ENCODE measurements at regions not wholly inside any gene's neighbourhood (a gene's known extent, or its start where the extent isn't known, plus 50 kb on each side); places are given as distances from the start of the nearest gene placed in this dataset.

GRCh38 chr18:76626991-76627390 is 131.9 kb upstream of the ZNF516 start:
- H2AFZ ChIP-seq (replicated peaks; ENCODE audit: low read length, poor library complexity) = no peak overlapping the region
- H3K9me1 ChIP-seq (ENCODE audit: insufficient read depth, low read length) = no peaks in the 10 kb centered on the region
- no peaks in the 10 kb centered on the region for H3K9me3 ChIP-seq (ENCODE audit: control insufficient read depth, insufficient read depth, low read length)
- H3K14ac ChIP-seq (replicated peaks; ENCODE audit: low read depth, low read length) = no peak overlapping the region
- H2AK9ac ChIP-seq (replicated peaks; ENCODE audit: low read depth, low read length, poor library complexity) = no peak overlapping the region
- dilution Hi-C loops (cut with HindIII; ENCODE audit: low sequenced_read_pairs, unreplicated experiment) (no loop called here), intact Hi-C loops (cut with micrococcal nuclease) (no loop called here), in situ Hi-C loops (cut with MboI; ENCODE audit: low sequenced_read_pairs) (no loop called here)
- ATAC-seq (ENCODE audit: low read depth) (no peak), DNase-seq (no peak)
- no peaks in the 10 kb centered on the region for H3K36me3 ChIP-seq (ENCODE audit: control insufficient read depth, insufficient read depth, low read length)
- H4K8ac ChIP-seq (ENCODE audit: low read depth in 2 of 2, low read length in 2 of 2) = no peak overlapping the region
- no peak overlapping the region for H2BK5ac ChIP-seq (ENCODE audit: low read depth, low read length, poor library complexity, severe bottlenecking)
- no TSS peak for BruUV-seq (replicated peaks)
- no peak overlapping the region for H2BK20ac ChIP-seq (ENCODE audit: low read depth, low read length)
- no peak overlapping the region for H3K18ac ChIP-seq (ENCODE audit: low read depth, low read length)
- H3K4me1 ChIP-seq (ENCODE audit: control insufficient read depth, insufficient read depth, low read length) = peaks cover 2% of the 10 kb centered on the region
- no peak overlapping the region for H2BK15ac ChIP-seq (ENCODE audit: low read depth, low read length)
- H4K20me1 ChIP-seq (ENCODE audit: insufficient read depth, low read length) = no peaks in the 10 kb centered on the region
- H4K5ac ChIP-seq (ENCODE audit: low read depth, low read length) = no peak overlapping the region
- no peak overlapping the region for H3K23ac ChIP-seq (ENCODE audit: low read depth, low read length)
- no peak overlapping the region for H3K9ac ChIP-seq (ENCODE audit: low read depth, low read length)
- POLR2A ChIA-PET (ENCODE audit: unreplicated experiment) = no interaction called here
- H3K56ac ChIP-seq (ENCODE audit: extremely low read depth, insufficient read depth, low read length) = no peak overlapping the region
- no peaks in the 10 kb centered on the region for H3K27me3 ChIP-seq (ENCODE audit: control insufficient read depth, insufficient read depth, low read length)
- no peak overlapping the region for H3K4ac ChIP-seq (ENCODE audit: low read depth, low read length)
- H3K79me1 ChIP-seq (ENCODE audit: low read depth in 1 of 2, low read length in 2 of 2) = no peaks in the 10 kb centered on the region
- H3K4me2 ChIP-seq (ENCODE audit: low read depth, low read length) = no peak overlapping the region
- no peak for TF ChIP-seq CHD1 (IDR thresholded peaks at IDR 0.05; ENCODE audit: low read depth, low read length)
- no peak for TF ChIP-seq FOS (IDR thresholded peaks at IDR 0.05; ENCODE audit: low read depth, low read length)
- no peak overlapping the region for H3K27ac ChIP-seq (ENCODE audit: insufficient read depth, low read length)
- no peak overlapping the region for H2BK120ac ChIP-seq (ENCODE audit: low read depth, low read length)
- H4K91ac ChIP-seq (ENCODE audit: insufficient read depth, low read depth, low read length) = no peak overlapping the region
- no peak overlapping the region for H2AK5ac ChIP-seq (ENCODE audit: low read depth, low read length)
- CTCF ChIA-PET = interaction anchor here (0.6 kb wide), 1 partner anchor 12 kb away, joined by 3 read pairs; no protein-coding TSS in a partner anchor
- no peak overlapping the region for H3K4me3 ChIP-seq (ENCODE audit: insufficient read depth, low read depth, low read length)

All from IMR-90 (cell line).